ENCODE measurements at regions not wholly inside any gene's neighbourhood (a gene's known extent, or its start where the extent isn't known, plus 50 kb on each side); places are given as distances from the start of the nearest gene placed in this dataset.

DNA sequence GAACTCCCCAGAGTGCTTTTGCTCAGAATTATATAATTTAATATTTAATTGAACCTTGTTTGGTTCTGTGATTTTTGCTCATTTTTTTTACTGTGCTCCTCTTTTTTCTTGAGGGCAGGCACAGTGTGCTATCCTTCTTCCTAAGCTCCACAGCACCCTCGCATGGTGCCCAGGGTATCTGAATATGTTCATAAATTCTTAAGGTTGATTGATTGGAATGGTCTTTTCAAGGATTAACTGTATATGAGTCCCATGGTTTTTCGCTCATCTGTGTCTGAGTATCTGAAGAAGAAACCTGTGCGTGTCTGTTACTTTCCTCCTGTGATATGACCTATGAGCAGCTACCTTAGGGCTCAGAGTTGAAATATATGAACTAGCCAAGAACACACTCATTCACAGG lies 393.7 kb downstream of the HLX start:
- ATAC-seq: no peak
- no peaks in the 10 kb centered on the region for H3K4me1 ChIP-seq (ENCODE audit: insufficient read depth, low read length)
- TF ChIP-seq ZNF3 (CRISPR knock-in tag; IDR thresholded peaks at IDR 0.05) (no peak), ZNF740 (CRISPR knock-in tag; IDR thresholded peaks at IDR 0.05) (no peak), ZNF775 (CRISPR knock-in tag; IDR thresholded peaks at IDR 0.05; ENCODE audit: borderline replicate concordance) (no peak), FOSL1 (CRISPR knock-in tag; IDR thresholded peaks at IDR 0.05; ENCODE audit: borderline replicate concordance) (no peak), AGO2 (optimal IDR thresholded peaks at IDR 0.05; ENCODE audit: low read depth, low read length) (no peak), ARNT2 (CRISPR knock-in tag; IDR thresholded peaks at IDR 0.05; ENCODE audit: low read depth) (no peak), GTF3A (CRISPR knock-in tag; conservative IDR thresholded peaks at IDR 0.05) (no peak), PAXIP1 (CRISPR knock-in tag; conservative IDR thresholded peaks at IDR 0.05) (no peak), BORCS8-MEF2B (CRISPR knock-in tag; IDR thresholded peaks at IDR 0.05) (no peak), FOXM1 (CRISPR knock-in tag; IDR thresholded peaks at IDR 0.05) (no peak), ZNF260 (CRISPR knock-in tag; IDR thresholded peaks at IDR 0.05; ENCODE audit: borderline replicate concordance, low read depth) (no peak), NKX3-1 (CRISPR knock-in tag; IDR thresholded peaks at IDR 0.05) (no peak), ZIK1 (CRISPR knock-in tag; IDR thresholded peaks at IDR 0.05; ENCODE audit: borderline replicate concordance, low read depth) (no peak), THYN1 (CRISPR knock-in tag; IDR thresholded peaks at IDR 0.05; ENCODE audit: borderline replicate concordance, low read depth) (no peak), ZNF101 (CRISPR knock-in tag; IDR thresholded peaks at IDR 0.05; ENCODE audit: borderline replicate concordance, low read depth) (no peak)
- TF ChIP-seq, protein P1, sequence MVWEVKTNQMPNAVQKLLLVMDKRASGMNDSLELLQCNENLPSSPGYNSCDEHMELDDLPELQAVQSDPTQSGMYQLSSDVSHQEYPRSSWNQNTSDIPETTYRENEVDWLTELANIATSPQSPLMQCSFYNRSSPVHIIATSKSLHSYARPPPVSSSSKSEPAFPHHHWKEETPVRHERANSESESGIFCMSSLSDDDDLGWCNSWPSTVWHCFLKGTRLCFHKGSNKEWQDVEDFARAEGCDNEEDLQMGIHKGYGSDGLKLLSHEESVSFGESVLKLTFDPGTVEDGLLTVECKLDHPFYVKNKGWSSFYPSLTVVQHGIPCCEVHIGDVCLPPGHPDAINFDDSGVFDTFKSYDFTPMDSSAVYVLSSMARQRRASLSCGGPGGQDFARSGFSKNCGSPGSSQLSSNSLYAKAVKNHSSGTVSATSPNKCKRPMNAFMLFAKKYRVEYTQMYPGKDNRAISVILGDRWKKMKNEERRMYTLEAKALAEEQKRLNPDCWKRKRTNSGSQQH (CRISPR knock-in tag; IDR thresholded peaks at IDR 0.05; ENCODE audit: low read depth): no peak
- no peaks in the 10 kb centered on the region for H3K27me3 ChIP-seq (ENCODE audit: control insufficient read depth in 1 of 2, insufficient read depth in 2 of 2, low read length in 2 of 2)
- no peaks in the 10 kb centered on the region for H4K20me1 ChIP-seq (ENCODE audit: insufficient read depth, low read length)
- H3K79me2 ChIP-seq (ENCODE audit: insufficient read depth, low read length): no peaks in the 10 kb centered on the region
- no peak overlapping the region for H3K4me2 ChIP-seq (ENCODE audit: low read depth, low read length)
- POLR2A ChIA-PET: no interaction called here
- no peak overlapping the region for H2AFZ ChIP-seq (ENCODE audit: low read length)
- intact Hi-C loops (cut with micrococcal nuclease; ENCODE audit: unreplicated experiment): no loop called here
- H3K36me3 ChIP-seq (replicated peaks in 1 of 2; ENCODE audit: control insufficient read depth in 1 of 2, insufficient read depth in 2 of 2, low read length in 2 of 2): no peaks in the 10 kb centered on the region
- H3K9ac ChIP-seq (ENCODE audit: insufficient read depth, low read depth, low read length): no peak overlapping the region
- no peak for DNase-seq (ENCODE audit: low spot score)
- no peak overlapping the region for H3K27ac ChIP-seq (ENCODE audit: extremely low read length, insufficient read depth, low read length)
- no peaks in the 10 kb centered on the region for H3K9me3 ChIP-seq (ENCODE audit: low read length)
- WGBS (ENCODE audit: low lambda C conversion rate): 0% methylated on average over 3 of the region's 3 CpGs
- no TSS peak for BruUV-seq (replicated peaks)
- CTCF ChIA-PET (ENCODE audit: low intra/inter-chr PET ratio, low total read pairs): no interaction called here
- FAIRE-seq: no peak
- no peak overlapping the region for H3K4me3 ChIP-seq (replicated peaks in 1 of 3; ENCODE audit: insufficient read depth in 1 of 3, low read depth in 2 of 3, low read length in 3 of 3)
- in situ Hi-C loops (cut with HindIII; ENCODE audit: extremely low pct_ligation_motif_present, low pct_unique_long_range_greater_than_20kb): no loop called here

All from HepG2 (cell line).